PC-3 (cell line): ENCODE measurements at regions not wholly inside any gene's neighbourhood (a gene's known extent, or its start where the extent isn't known, plus 50 kb on each side); places are given as distances from the start of the nearest gene placed in this dataset.

Source experiments
- CTCF ChIP-seq: fragments of 300-600 bp; sonication (generic); conservative IDR thresholded peaks from 2 replicates; pipeline ENCODE4 v1.5.1; 2017; ENCODE audit warnings: antibody characterized with exemption, low read depth, mild to moderate bottlenecking, low read length
- EZH2 ChIP-seq: fragments of 300-600 bp; sonication (generic); IDR thresholded peaks from one replicate; pipeline ENCODE4 v1.6.1; 2017; ENCODE audit warnings: antibody characterized with exemption, mild to moderate bottlenecking, low read length; ENCODE audit not compliant: unreplicated experiment

GRCh38 chr12:83216230-83216629, 529.5 kb downstream of the TMTC2 start:
- no peak for TF ChIP-seq CTCF
- no peak for TF ChIP-seq EZH2
